ENCODE measurements at regions not wholly inside any gene's neighbourhood (a gene's known extent, or its start where the extent isn't known, plus 50 kb on each side); places are given as distances from the start of the nearest gene placed in this dataset.

GRCh38 chr14:101004176-101004575 is 100.7 kb upstream of the RTL1 start:
- DNase-seq (ENCODE audit: low read depth): no peak

GRCh38 chr14:101004954-101005353 is 101.4 kb upstream of the RTL1 start:
- DNase-seq (ENCODE audit: low read depth): no peak

GRCh38 chr14:101005447-101005846 is 101.9 kb upstream of the RTL1 start:
- DNase-seq (ENCODE audit: low read depth): no peak

DNA sequence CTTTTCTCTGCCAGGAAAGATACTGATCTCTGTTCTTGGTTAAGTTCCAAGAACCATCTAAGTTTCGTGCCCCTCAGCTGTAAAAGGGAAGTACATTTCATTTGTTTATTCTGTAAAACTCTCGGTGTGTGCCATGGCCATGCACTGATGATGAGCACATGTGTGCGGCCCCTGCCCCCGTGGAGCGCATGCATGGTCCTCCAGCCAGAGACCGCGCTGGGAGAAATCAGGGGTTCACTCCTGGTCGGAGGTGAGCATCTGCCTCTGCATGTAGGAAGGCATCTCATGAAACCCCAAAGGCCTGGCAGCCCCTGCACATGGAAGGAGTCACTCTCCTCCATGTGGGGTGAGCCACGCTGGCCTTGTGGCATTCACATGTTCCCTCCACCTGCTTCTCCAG is 102.5 kb upstream of the RTL1 start:
- no peak for DNase-seq (ENCODE audit: low read depth)

- no peak for DNase-seq (ENCODE audit: low read depth)
These were observed 103.6 kb upstream of the RTL1 start for GRCh38 chr14:101007004-101007614.

DNA sequence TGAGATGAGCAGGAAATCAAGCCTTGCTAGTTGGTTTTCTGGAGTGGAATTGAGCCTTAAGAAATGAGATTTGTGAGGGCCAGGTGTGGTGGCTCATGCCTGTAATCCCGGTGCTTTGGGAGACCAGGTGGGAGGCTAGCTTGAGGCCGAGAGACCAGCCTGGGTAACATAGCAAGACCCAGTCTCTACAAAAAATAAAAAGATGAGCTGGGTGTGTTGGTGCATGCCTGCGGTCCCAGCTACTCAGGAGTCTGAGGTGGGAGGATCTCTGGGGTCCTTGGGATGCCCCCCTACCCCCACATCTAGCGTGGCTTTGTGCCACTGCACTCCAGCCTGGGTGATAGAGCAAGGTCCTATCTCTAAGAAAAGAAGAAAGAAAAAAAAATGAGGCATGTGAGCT is 104.2 kb upstream of the RTL1 start:
- no peak for DNase-seq (ENCODE audit: low read depth)

DNA sequence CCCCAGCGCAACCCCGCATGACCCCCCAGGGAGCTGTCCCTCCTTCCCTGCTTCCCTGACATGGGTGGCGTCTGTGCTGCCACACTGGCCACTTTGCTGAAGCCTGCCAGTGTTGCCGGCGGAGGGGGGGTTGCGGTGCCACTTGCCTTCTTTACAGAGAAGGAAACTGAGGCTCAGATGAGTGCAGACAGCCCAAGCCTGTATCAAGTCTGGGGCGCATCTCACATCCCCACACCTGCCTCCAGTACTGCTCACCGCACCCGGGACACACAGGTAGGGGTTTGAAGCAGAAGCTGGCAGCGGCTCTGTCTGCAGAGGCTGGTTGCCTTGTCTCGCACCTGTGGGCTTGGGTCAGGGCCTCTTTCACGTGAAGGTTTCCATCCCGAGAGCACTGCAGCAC is 104.7 kb upstream of the RTL1 start:
- no peak for DNase-seq (ENCODE audit: low read depth)

- DNase-seq (ENCODE audit: low read depth): no peak
These were observed 105.3 kb upstream of the RTL1 start for GRCh38 chr14:101008631-101009336.

- DNase-seq (ENCODE audit: low read depth): no peak
These were observed 106.0 kb upstream of the RTL1 start for GRCh38 chr14:101009531-101009930.

GRCh38 chr14:101010293-101010692 is 106.8 kb upstream of the RTL1 start:
- no peak for DNase-seq (ENCODE audit: low read depth)

DNA sequence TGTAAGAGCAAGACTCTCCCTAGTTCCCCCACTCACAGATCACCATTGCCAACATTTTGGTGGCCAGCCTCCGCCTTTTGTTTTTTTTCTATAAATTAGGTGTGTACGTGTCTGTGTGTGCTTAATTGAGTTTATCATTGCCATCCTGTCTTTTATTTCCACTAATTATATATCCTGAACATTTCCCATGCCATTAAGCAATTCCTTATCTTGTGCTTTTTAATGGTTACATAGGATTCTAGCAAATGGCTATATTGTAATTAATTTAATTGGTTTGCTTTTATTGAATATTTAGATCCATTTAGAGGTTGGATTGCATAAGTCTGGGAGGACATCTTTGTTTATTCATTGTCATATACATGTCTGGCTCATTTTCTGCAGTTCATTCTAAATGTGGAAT is 107.3 kb upstream of the RTL1 start:
- DNase-seq (ENCODE audit: low read depth): no peak

GRCh38 chr14:101017209-101017608 is 113.7 kb upstream of the RTL1 start:
- no peak for DNase-seq (ENCODE audit: low read depth)

DNA sequence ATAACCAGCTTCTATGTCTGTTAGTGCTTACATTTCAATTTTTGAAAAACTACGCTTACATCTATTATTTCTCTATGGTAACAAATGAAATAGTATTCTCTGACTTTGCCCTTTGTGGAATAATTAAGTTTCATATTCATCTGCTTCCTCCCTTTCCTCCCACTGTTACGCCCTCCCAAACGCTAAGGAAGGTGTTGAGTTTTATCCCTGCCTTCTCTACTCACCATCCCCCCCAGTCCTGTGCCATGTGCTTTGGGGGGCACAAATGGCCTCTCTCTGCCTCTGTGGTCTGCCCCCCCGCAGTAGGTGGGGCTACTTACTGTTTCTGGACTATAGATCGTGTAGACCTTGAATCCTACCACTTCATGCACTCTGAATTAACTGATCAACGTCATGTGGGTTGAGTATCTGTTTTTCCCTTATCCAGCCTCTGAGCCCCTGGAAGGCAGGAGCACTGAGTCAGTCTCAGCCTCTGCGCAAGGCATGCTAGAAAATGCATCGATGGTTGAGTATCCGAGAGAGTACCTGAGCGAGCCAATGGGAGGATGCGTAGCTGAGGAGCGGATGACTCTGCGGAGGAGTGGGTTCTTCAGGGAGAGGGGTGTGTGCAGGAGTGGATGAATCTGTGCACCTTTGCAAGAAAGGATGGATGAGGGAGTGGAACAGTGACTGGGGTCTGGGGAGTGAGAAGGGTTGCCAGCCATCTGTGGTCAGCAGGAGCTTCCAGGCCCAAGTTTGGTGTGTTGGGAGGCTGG is 114.5 kb upstream of the RTL1 start:
- DNase-seq (ENCODE audit: low read depth): no peak

DNA sequence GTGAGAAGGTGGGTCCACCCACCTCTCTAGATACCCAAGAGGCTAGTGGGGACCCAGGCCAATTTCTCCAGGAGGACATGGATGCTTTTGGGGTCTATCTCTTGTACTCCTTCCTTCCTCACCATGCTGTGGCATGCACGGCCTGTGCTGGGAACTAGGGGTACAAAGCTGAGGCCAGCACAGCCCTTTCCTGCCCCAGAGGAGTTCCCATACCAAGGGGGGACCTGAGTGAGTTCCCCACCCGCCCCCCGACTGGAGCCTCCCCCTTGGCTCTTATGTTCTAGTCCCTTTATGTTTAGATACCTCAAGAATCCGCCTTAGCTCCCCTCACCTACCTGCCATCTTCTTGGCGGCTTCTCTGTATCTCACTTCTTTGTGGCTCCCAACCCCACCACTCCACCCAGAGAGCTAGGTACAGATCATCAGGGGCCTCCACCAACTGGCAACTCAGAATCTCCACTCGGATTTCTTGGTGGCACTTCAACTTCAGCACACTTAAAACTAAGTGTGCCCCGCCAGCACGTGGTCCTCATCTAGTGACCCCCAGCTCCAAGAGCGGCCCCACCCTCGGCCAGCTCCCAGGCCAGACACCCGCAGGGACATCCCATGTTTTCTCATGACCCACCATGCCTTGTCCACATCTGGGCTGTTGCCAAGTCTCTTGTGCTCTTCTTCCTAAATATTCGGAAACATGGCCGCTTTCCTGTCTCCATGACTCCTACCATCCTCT is 115.2 kb upstream of the RTL1 start:
- no peak for DNase-seq (ENCODE audit: low read depth)

DNA sequence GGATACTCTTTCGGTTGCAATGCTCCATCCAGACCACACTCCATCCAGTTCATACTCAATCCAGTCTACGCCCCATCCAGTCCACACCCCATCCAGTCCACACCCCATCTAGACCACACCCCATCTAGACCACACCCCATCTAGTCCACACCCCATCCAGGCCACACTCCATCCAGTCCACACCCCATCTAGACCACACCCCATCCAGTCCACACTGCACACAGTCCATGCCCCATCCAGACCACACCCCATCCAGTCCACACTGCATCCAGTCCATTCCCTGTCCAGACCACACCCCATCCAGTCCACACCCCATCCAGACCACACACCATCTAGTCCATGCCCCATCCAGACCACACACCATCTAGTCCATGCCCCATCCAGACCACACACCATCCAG is 116.0 kb upstream of the RTL1 start:
- DNase-seq (ENCODE audit: low read depth): no peak

- DNase-seq (ENCODE audit: low read depth): no peak
These were observed 116.6 kb upstream of the RTL1 start for GRCh38 chr14:101019990-101020710.

GRCh38 chr14:101020834-101021370 is 117.4 kb upstream of the RTL1 start:
- no peak for DNase-seq (ENCODE audit: low read depth)

- DNase-seq (ENCODE audit: low read depth): no peak
These were observed 118.6 kb upstream of the RTL1 start for GRCh38 chr14:101022121-101022520.

DNA sequence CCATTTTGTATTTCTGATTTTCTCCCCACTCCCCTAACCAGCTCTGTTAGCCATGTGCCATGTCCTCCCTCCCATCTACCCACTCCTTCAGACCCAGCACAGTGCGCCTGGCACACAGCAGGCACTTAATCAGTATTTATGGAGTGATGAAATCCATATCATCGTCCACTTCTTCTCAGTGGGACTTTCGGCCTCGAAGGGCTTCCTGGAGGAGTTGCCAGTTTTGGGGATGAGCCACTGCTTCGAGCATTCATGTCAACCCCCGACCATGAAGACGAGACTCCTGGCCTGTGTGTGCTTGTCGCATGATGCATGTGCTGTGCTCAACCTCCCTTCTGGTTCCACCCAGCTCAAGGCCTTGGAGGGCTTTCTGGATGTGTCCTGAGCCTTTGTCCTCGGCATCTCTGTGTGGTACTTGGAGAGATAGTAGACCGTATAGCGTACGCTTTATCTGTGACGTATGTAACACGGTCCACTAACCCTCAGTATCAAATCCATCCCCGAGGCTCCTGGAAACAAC is 119.5 kb upstream of the RTL1 start:
- DNase-seq (ENCODE audit: low read depth): no peak

DNA sequence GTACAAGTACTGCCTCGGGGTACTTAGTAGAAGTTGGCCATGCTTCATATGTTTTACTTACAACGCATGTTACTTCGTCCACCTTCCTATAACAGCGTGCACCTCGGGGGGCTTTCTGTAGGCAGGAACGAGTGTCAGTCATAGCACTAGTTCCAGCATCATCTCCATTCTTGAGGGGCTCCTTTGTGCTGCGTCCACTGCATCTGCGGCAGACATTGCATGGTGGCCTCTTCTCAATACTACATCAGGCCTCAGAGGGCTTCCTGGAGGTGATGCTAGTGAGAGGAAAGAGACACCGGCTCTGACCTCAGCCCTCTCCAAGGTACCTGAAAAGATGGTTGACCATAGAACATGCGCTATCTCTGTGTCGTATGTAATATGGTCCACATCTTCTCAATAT is 121.2 kb upstream of the RTL1 start:
- DNase-seq (ENCODE audit: low read depth): no peak

DNA sequence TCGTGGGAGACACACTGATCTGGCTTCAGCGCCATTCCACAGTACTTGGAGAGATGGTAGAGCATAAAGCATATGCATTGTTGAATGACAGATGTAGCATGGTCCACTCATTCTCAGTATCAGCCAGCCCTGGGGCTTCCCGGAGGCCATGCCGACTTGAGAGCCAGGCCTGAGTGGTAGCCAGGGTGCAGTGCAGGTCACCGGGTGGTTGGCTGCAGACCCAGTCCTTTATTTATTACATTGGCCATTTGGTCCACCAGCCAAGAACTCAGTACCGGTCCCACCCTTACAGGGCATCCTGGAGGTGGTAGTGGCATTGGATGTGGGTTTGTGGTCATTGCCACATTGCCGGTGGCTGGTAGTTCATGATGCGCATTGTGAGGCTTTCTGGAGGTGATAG is 121.6 kb upstream of the RTL1 start:
- DNase-seq (ENCODE audit: low read depth): no peak

DNA sequence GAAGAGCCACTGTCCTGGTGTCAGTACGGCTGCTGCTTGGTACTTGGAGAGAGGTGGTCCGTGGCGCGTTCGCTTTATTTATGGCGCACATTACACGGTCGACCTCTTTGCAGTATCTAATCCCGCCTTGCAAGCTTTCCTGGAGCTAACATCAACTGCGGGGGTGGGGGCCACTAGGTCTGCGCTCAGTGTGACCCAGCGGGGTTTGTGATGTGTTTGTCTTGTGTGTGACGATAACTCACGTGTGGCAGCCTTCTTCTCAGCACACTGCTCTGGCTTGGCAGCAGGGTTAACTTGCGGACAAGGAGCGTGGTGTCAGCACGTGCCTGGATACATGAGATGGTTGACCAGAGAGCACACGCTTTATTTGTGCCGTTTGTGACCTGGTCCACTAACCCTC is 122.2 kb upstream of the RTL1 start:
- DNase-seq (ENCODE audit: low read depth): no peak
